Mesothelial cell of epicardium (in vitro differentiated cells): ENCODE measurements at regions not wholly inside any gene's neighbourhood (a gene's known extent, or its start where the extent isn't known, plus 50 kb on each side); places are given as distances from the start of the nearest gene placed in this dataset.
A peak's percentile ranks its signal among the peaks of the same experiment; 100 is the strongest.

Experiments used
- DNase-seq, 2 experiments: peaks; one replicate each; pipeline ENCODE4 v3.0.0; 2021; ENCODE audit warnings: low spot score in 2 of 2; ENCODE audit not compliant: unreplicated experiment in 2 of 2
- H3K27ac Mint-ChIP-seq: 2 replicates; pipeline ENCODE4 v1.8.0; 2021; ENCODE audit warnings: mixed read lengths
- H3K27me3 Mint-ChIP-seq: 2 replicates; pipeline ENCODE4 v1.8.0; 2021; ENCODE audit warnings: low read depth, mixed read lengths
- H3K36me3 Mint-ChIP-seq: 2 replicates; pipeline ENCODE4 v1.8.0; 2021; ENCODE audit warnings: mixed read lengths
- H3K4me1 Mint-ChIP-seq: 2 replicates; pipeline ENCODE4 v1.8.0; 2021; ENCODE audit warnings: mixed read lengths
- H3K4me3 Mint-ChIP-seq: 2 replicates; pipeline ENCODE4 v1.8.0; 2021; ENCODE audit warnings: mild to moderate bottlenecking, moderate library complexity, mixed read lengths
- H3K9me3 Mint-ChIP-seq: 2 replicates; pipeline ENCODE4 v1.8.0; 2021; ENCODE audit warnings: mixed read lengths
- CTCF ChIP-seq: fragments of 200-600 bp; sonication (generic); IDR thresholded peaks from one replicate; pipeline ENCODE4 v1.5.0; 2021; ENCODE audit warnings: antibody characterized with exemption; ENCODE audit not compliant: unreplicated experiment

- H3K4me1 Mint-ChIP-seq = peaks cover 65% of the 10 kb centered on the region
- peak; percentile 34 to 69 for DNase-seq
- no peaks in the 10 kb centered on the region for H3K27me3 Mint-ChIP-seq
- H3K4me3 Mint-ChIP-seq = peak overlapping the region; percentile 22
- H3K27ac Mint-ChIP-seq = peak overlapping the region; percentile 74
- peaks cover 4% of the 10 kb centered on the region for H3K9me3 Mint-ChIP-seq
- H3K36me3 Mint-ChIP-seq = peaks cover 2% of the 10 kb centered on the region
- no peak for TF ChIP-seq CTCF
These were observed 413.7 kb upstream of the TBL1XR1 start for GRCh38 chr3:177610686-177611633.

GRCh38 chr3:177611752-177612334, 414.6 kb upstream of the TBL1XR1 start:
- H3K36me3 Mint-ChIP-seq = peaks cover 2% of the 10 kb centered on the region
- TF ChIP-seq CTCF = no peak
- H3K27ac Mint-ChIP-seq = peak overlapping the region; percentile 74
- H3K9me3 Mint-ChIP-seq = peaks cover 4% of the 10 kb centered on the region
- H3K27me3 Mint-ChIP-seq = no peaks in the 10 kb centered on the region
- DNase-seq = no peak
- peaks cover 61% of the 10 kb centered on the region for H3K4me1 Mint-ChIP-seq
- H3K4me3 Mint-ChIP-seq = no peak overlapping the region

- no peak for TF ChIP-seq CTCF
- peaks cover 4% of the 10 kb centered on the region for H3K9me3 Mint-ChIP-seq
- peak overlapping the region; percentile 66 for H3K27ac Mint-ChIP-seq
- H3K36me3 Mint-ChIP-seq = peaks cover 2% of the 10 kb centered on the region
- no peak for DNase-seq
- peaks cover 51% of the 10 kb centered on the region for H3K4me1 Mint-ChIP-seq
- H3K4me3 Mint-ChIP-seq = no peak overlapping the region
- H3K27me3 Mint-ChIP-seq = no peaks in the 10 kb centered on the region
These were observed 416.6 kb upstream of the TBL1XR1 start for GRCh38 chr3:177613901-177614300.

GRCh38 chr3:177615015-177615414, 417.7 kb upstream of the TBL1XR1 start:
- no peak for TF ChIP-seq CTCF
- no peak overlapping the region for H3K4me3 Mint-ChIP-seq
- no peak for DNase-seq
- H3K36me3 Mint-ChIP-seq = peaks cover 2% of the 10 kb centered on the region
- peaks cover 50% of the 10 kb centered on the region for H3K4me1 Mint-ChIP-seq
- H3K9me3 Mint-ChIP-seq = peaks cover 4% of the 10 kb centered on the region
- no peaks in the 10 kb centered on the region for H3K27me3 Mint-ChIP-seq
- H3K27ac Mint-ChIP-seq = peak overlapping the region; percentile 88

- Mint-ChIP-seq H3K4me3 (no peak overlapping the region), H3K27ac (peak overlapping the region; percentile 89), H3K9me3 (no peaks in the 10 kb centered on the region), H3K27me3 (no peaks in the 10 kb centered on the region), H3K4me1 (peaks cover 41% of the 10 kb centered on the region), H3K36me3 (no peaks in the 10 kb centered on the region)
- no peak for TF ChIP-seq CTCF
- DNase-seq = no peak
These were observed 421.8 kb upstream of the TBL1XR1 start for GRCh38 chr3:177618873-177619733.
